ENCODE measurements at regions not wholly inside any gene's neighbourhood (a gene's known extent, or its start where the extent isn't known, plus 50 kb on each side); places are given as distances from the start of the nearest gene placed in this dataset.

DNA sequence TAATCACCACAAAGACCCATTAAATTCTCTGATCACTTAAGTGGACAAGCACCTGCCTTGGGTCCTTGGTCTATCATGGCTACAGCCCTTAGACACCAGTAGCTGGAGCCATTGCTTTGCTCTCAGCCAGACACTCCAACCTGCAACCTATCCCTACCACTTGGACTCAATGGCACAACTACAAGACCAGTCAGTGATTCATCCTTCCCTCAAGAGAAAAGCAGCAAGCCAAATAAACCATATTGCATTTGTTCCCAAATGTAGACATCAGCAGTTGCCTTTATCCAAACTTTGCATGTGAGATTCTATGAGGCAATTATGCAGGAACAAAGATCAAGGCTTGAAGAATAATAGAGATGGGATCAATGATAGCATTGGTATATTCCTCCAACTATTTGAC is 263.4 kb downstream of the HHIPL2 start:
- Histone ChIP-seq H3K4ac (replicated peaks; ENCODE audit: insufficient read length, low read depth, low read length) (no peak overlapping the region), H2AK5ac (ENCODE audit: low read depth, low read length) (no peak overlapping the region), H3K56ac (replicated peaks; ENCODE audit: insufficient read length, low read depth, low read length) (no peak overlapping the region), H3K4me2 (ENCODE audit: insufficient read depth in 1 of 2, low read depth in 2 of 2, low read length in 2 of 2) (no peak overlapping the region), H3K18ac (ENCODE audit: extremely low read depth, low read length) (no peak overlapping the region), H4K91ac (replicated peaks; ENCODE audit: insufficient read length, low read length) (no peak overlapping the region), H2AFZ (ENCODE audit: low read length) (no peak overlapping the region), H2BK5ac (ENCODE audit: low read depth, low read length) (no peak overlapping the region), H2BK120ac (replicated peaks; ENCODE audit: low read depth, low read length) (no peak overlapping the region), H3K14ac (ENCODE audit: insufficient read length) (no peak overlapping the region), H3K79me1 (ENCODE audit: low read depth, low read length) (no peaks in the 10 kb centered on the region), H4K5ac (ENCODE audit: insufficient read length, low read depth, low read length) (no peak overlapping the region), H4K8ac (ENCODE audit: extremely low read depth, insufficient read depth, low read length) (no peak overlapping the region), H2BK15ac (ENCODE audit: low read length) (no peak overlapping the region), H3K4me3 (ENCODE audit: extremely low read depth in 1 of 4, insufficient read depth in 2 of 4, low read depth in 3 of 4, low read length in 4 of 4) (no peak overlapping the region), H3K27ac (ENCODE audit: low read depth, low read length) (no peak overlapping the region), H2BK12ac (ENCODE audit: low read depth, low read length) (no peak overlapping the region), H3K4me1 (replicated peaks in 1 of 4; ENCODE audit: control insufficient read depth in 3 of 4, insufficient read depth in 4 of 4, low read length in 3 of 4) (no peaks in the 10 kb centered on the region), H3K9me3 (ENCODE audit: insufficient read depth in 2 of 2, low read depth in 1 of 2, low read length in 1 of 2) (no peaks in the 10 kb centered on the region), H3K9ac (replicated peaks in 1 of 4; ENCODE audit: extremely low read depth in 1 of 4, low read depth in 3 of 4, low read length in 3 of 4) (no peak overlapping the region), H4K20me1 (replicated peaks in 1 of 2; ENCODE audit: control insufficient read depth in 1 of 2, insufficient read depth in 2 of 2, low read length in 2 of 2) (no peaks in the 10 kb centered on the region), H3K23ac (ENCODE audit: insufficient read length) (no peak overlapping the region), H2BK20ac (ENCODE audit: low read length) (no peak overlapping the region), H3K79me2 (ENCODE audit: control insufficient read depth in 1 of 2, insufficient read depth in 2 of 2, low read length in 2 of 2) (no peaks in the 10 kb centered on the region), H3K23me2 (ENCODE audit: low read depth, low read length) (no peaks in the 10 kb centered on the region), H3K36me3 (ENCODE audit: control insufficient read depth in 2 of 4, insufficient read depth in 4 of 4, low read length in 3 of 4) (no peaks in the 10 kb centered on the region), H3K27me3 (replicated peaks in 1 of 4; ENCODE audit: control insufficient read depth in 3 of 4, extremely low read depth in 1 of 4, insufficient read depth in 3 of 4, low read length in 3 of 4) (no peaks in the 10 kb centered on the region)
- FAIRE-seq (no peak), DNase-seq (ENCODE audit: low read depth in 1 of 2, low spot score in 2 of 2) (no peak)
- POLR2A ChIA-PET (ENCODE audit: partially characterized antibody) = no interaction called here
- CTCF ChIA-PET (ENCODE audit: partially characterized antibody) = no interaction called here
- TF ChIP-seq TAF1 (IDR thresholded peaks at IDR 0.05; ENCODE audit: low read depth, low read length) (no peak), ZNF274 (IDR thresholded peaks at IDR 0.05; ENCODE audit: borderline replicate concordance, extremely low read depth, low read length) (no peak)
- TF ChIP-seq, protein P1, sequence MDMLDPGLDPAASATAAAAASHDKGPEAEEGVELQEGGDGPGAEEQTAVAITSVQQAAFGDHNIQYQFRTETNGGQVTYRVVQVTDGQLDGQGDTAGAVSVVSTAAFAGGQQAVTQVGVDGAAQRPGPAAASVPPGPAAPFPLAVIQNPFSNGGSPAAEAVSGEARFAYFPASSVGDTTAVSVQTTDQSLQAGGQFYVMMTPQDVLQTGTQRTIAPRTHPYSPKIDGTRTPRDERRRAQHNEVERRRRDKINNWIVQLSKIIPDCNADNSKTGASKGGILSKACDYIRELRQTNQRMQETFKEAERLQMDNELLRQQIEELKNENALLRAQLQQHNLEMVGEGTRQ (IDR thresholded peaks at IDR 0.05; ENCODE audit: low read length) = no peak

All from H1 (cell line).